Mesodermal cell (in vitro differentiated cells): ENCODE measurements at regions not wholly inside any gene's neighbourhood (a gene's known extent, or its start where the extent isn't known, plus 50 kb on each side); places are given as distances from the start of the nearest gene placed in this dataset.
A peak's percentile ranks its signal among the peaks of the same experiment; 100 is the strongest.

Experiments used
- H3K27ac ChIP-seq: 2 replicates; pipeline ENCODE4 v1.7.0; 2013; ENCODE audit warnings: mild to moderate bottlenecking, low read depth, low read length, moderate library complexity; ENCODE audit not compliant: severe bottlenecking
- H3K36me3 ChIP-seq: 2 replicates; pipeline ENCODE4 v1.7.1; 2013; ENCODE audit warnings: mild to moderate bottlenecking, low read length, moderate library complexity; ENCODE audit not compliant: control insufficient read depth, insufficient read depth
- H3K4me1 ChIP-seq: one replicate; pipeline ENCODE4 v1.7.1; 2013; ENCODE audit warnings: mild to moderate bottlenecking, low read length; ENCODE audit not compliant: insufficient read depth, control insufficient read depth, poor library complexity, severe bottlenecking
- H3K4me3 ChIP-seq: 2 replicates; pipeline ENCODE4 v1.7.0; 2013; ENCODE audit warnings: low read length, control low read depth, mild to moderate bottlenecking; ENCODE audit not compliant: insufficient read depth, poor library complexity, severe bottlenecking; ENCODE audit errors: extremely low read depth
- H3K9me3 ChIP-seq: 2 replicates; pipeline ENCODE4 v1.7.1; 2013; ENCODE audit warnings: mild to moderate bottlenecking, low read length, moderate library complexity; ENCODE audit not compliant: control insufficient read depth
- WGBS, 2 experiments: methylation state at CpG; one replicate each; pipeline ENCODE4 v1.1.5; 2013; ENCODE audit warnings: missing lambda C conversion rate in 2 of 2; ENCODE audit not compliant: insufficient coverage in 2 of 2; 5-methylcytosine and 5-hydroxymethylcytosine counted together

- Histone ChIP-seq H3K36me3 (peaks cover 41% of the 10 kb centered on the region), H3K4me3 (no peak overlapping the region), H3K27ac (peak overlapping the region; percentile 73), H3K4me1 (peaks cover 67% of the 10 kb centered on the region), H3K9me3 (no peaks in the 10 kb centered on the region)
- WGBS, 2 experiments: 86 to 87% methylated on average over 34 to 35 of the region's 35 CpGs
Measured at GRCh38 chr12:124391340-124392261, 96.7 kb downstream of the RFLNA start.

GRCh38 chr12:124390442-124391097 lies 95.7 kb downstream of the RFLNA start:
- peak overlapping the region; percentile 73 for H3K27ac ChIP-seq
- peaks cover 39% of the 10 kb centered on the region for H3K36me3 ChIP-seq
- no peaks in the 10 kb centered on the region for H3K9me3 ChIP-seq
- H3K4me1 ChIP-seq: peaks cover 69% of the 10 kb centered on the region
- WGBS, 2 experiments: 88 to 90% methylated on average over 17 to 25 of the region's 26 CpGs
- H3K4me3 ChIP-seq: no peak overlapping the region

- peaks cover 37% of the 10 kb centered on the region for H3K36me3 ChIP-seq
- WGBS, 2 experiments: 85% methylated on average over 15 of the region's 16 CpGs
- H3K9me3 ChIP-seq: no peaks in the 10 kb centered on the region
- H3K4me1 ChIP-seq: peaks cover 70% of the 10 kb centered on the region
- no peak overlapping the region for H3K27ac ChIP-seq
- H3K4me3 ChIP-seq: no peak overlapping the region
Measured at GRCh38 chr12:124389725-124390441, 95.0 kb downstream of the RFLNA start.

GRCh38 chr12:124389138-124389724 lies 94.3 kb downstream of the RFLNA start:
- peak overlapping the region; percentile 33 for H3K4me3 ChIP-seq
- WGBS, 2 experiments: 2 to 6% methylated on average over 22 to 28 of the region's 39 CpGs

GRCh38 chr12:124388679-124389137 lies 93.8 kb downstream of the RFLNA start:
- H3K27ac ChIP-seq: peak overlapping the region; percentile 79
- H3K4me3 ChIP-seq: peak overlapping the region; percentile 40

More at GRCh38 chr12:124389138-124389724, 94.3 kb downstream of the RFLNA start:
- Histone ChIP-seq H3K36me3 (peaks cover 37% of the 10 kb centered on the region), H3K9me3 (no peaks in the 10 kb centered on the region), H3K27ac (peak overlapping the region; percentile 79), H3K4me1 (peaks cover 77% of the 10 kb centered on the region)

GRCh38 chr12:124388038-124388671 lies 93.3 kb downstream of the RFLNA start:
- H3K36me3 ChIP-seq: peaks cover 38% of the 10 kb centered on the region
- H3K9me3 ChIP-seq: no peaks in the 10 kb centered on the region
- peak overlapping the region; percentile 40 for H3K4me3 ChIP-seq
- H3K4me1 ChIP-seq: peaks cover 75% of the 10 kb centered on the region
- WGBS, 2 experiments: 75 to 77% methylated on average over 12 of the region's 15 CpGs
- H3K27ac ChIP-seq: peak overlapping the region; percentile 45

More at GRCh38 chr12:124388679-124389137, 93.8 kb downstream of the RFLNA start:
- Histone ChIP-seq H3K4me1 (peaks cover 80% of the 10 kb centered on the region), H3K36me3 (peaks cover 38% of the 10 kb centered on the region), H3K9me3 (no peaks in the 10 kb centered on the region)
- 2 to 4% methylated on average over 10 to 21 of the region's 39 CpGs for WGBS, 2 experiments

GRCh38 chr12:124387528-124387911 lies 92.6 kb downstream of the RFLNA start:
- Histone ChIP-seq H3K27ac (no peak overlapping the region), H3K36me3 (peaks cover 45% of the 10 kb centered on the region), H3K4me1 (peaks cover 75% of the 10 kb centered on the region), H3K9me3 (no peaks in the 10 kb centered on the region), H3K4me3 (peak overlapping the region; percentile 40)
- 90 to 95% methylated on average over 18 to 20 of the region's 24 CpGs for WGBS, 2 experiments

GRCh38 chr12:124386661-124387527 lies 92.0 kb downstream of the RFLNA start:
- Histone ChIP-seq H3K4me1 (peaks cover 76% of the 10 kb centered on the region), H3K27ac (no peak overlapping the region), H3K9me3 (no peaks in the 10 kb centered on the region), H3K36me3 (peaks cover 48% of the 10 kb centered on the region), H3K4me3 (no peak overlapping the region)
- 90 to 92% methylated on average over 18 to 19 of the region's 23 CpGs for WGBS, 2 experiments

GRCh38 chr12:124386059-124386458 lies 91.2 kb downstream of the RFLNA start:
- Histone ChIP-seq H3K4me3 (no peak overlapping the region), H3K4me1 (peaks cover 74% of the 10 kb centered on the region), H3K27ac (peak overlapping the region; percentile 81), H3K9me3 (no peaks in the 10 kb centered on the region), H3K36me3 (peaks cover 54% of the 10 kb centered on the region)
- 79 to 89% methylated on average over 9 to 15 of the region's 17 CpGs for WGBS, 2 experiments
